ENCODE measurements at regions not wholly inside any gene's neighbourhood (a gene's known extent, or its start where the extent isn't known, plus 50 kb on each side); places are given as distances from the start of the nearest gene placed in this dataset.
"Not testable (repeated sequence)": the region's sequence is repeated elsewhere in the genome, so short reads cannot be mapped to it uniquely, and the experiment has no call there.

DNA sequence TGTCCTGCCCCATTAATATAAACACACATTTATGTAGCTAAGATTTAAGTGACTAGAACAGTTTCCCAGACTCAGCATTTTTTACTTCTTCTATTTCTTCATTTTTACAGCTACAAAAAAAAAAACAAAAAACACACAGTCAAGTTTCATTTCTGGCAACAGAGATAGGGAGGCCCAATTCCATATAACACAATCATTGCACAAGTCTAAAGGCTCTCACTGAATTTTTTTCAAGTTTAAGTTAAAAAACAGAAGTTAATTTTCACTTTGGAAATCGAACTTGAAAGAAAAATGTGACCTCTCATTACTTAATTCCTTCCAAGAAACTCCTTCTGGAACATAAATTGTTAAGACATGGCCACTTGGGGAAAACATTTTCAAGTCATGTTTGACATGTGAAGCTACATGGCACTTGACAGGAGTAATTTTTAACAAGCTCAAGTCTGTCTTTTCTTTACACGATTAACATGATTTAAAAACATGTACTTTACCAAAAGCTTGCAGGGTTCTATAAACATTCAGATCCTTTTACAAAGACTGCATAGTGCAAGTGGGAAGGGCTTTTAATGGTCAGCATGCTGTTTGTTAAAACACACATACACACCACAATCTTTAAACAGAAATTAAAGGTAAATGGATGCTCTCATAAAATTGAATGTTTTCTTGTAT lies 100.1 kb upstream of the CCDC28A start:
- Histone ChIP-seq H3K27me3 (replicated peaks; ENCODE audit: insufficient read depth, low read depth, low read length, poor library complexity) (no peaks in the 10 kb centered on the region), H3K9me3 (ENCODE audit: low read depth, low read length, poor library complexity, severe bottlenecking) (no peaks in the 10 kb centered on the region), H3K27ac (ENCODE audit: low read depth, low read length, poor library complexity, severe bottlenecking) (no peak overlapping the region), H3K4me1 (ENCODE audit: insufficient read depth, low read length, poor library complexity, severe bottlenecking) (peaks cover 10% of the 10 kb centered on the region), H3K36me3 (ENCODE audit: insufficient read depth, low read length, poor library complexity, severe bottlenecking) (no peaks in the 10 kb centered on the region), H3K4me3 (ENCODE audit: low read depth, low read length, poor library complexity, severe bottlenecking) (no peak overlapping the region)
- ChIA-PET CTCF (interaction anchor here (0.6 kb wide), 1 partner anchor 79 kb away, joined by 3 read pairs; no protein-coding TSS in a partner anchor), POLR2A (ENCODE audit: low non-redundant PET) (interaction anchor here (0.6 to 0.7 kb wide), 2 partner anchors 15 to 335 kb away, joined by 3 to 5 read pairs; no protein-coding TSS in a partner anchor)
- intact Hi-C loops (cut with micrococcal nuclease; ENCODE audit: unreplicated experiment), result no loop called here
- no TSS peak for BruUV-seq (replicated peaks)
- no peak for DNase-seq (ENCODE audit: low spot score)
- TF ChIP-seq CTCF (conservative IDR thresholded peaks at IDR 0.05; ENCODE audit: low read depth, low read length) (no peak), EZH2 (IDR thresholded peaks at IDR 0.05; ENCODE audit: borderline replicate concordance, low read depth, low read length, poor library complexity, severe bottlenecking) (no peak)

- DNase-seq (ENCODE audit: low spot score); H3K4me1 ChIP-seq (ENCODE audit: insufficient read depth, low read length, poor library complexity, severe bottlenecking); CTCF ChIA-PET; H3K36me3 ChIP-seq (ENCODE audit: insufficient read depth, low read length, poor library complexity, severe bottlenecking); intact Hi-C loops (cut with micrococcal nuclease; ENCODE audit: unreplicated experiment); H3K27me3 ChIP-seq (replicated peaks; ENCODE audit: insufficient read depth, low read depth, low read length, poor library complexity); H3K27ac ChIP-seq (ENCODE audit: low read depth, low read length, poor library complexity, severe bottlenecking); POLR2A ChIA-PET (ENCODE audit: low non-redundant PET); H3K9me3 ChIP-seq (ENCODE audit: low read depth, low read length, poor library complexity, severe bottlenecking); H3K4me3 ChIP-seq (ENCODE audit: low read depth, low read length, poor library complexity, severe bottlenecking); BruUV-seq (replicated peaks): not testable (repeated sequence)
Measured at GRCh38 chr6:138674444-138674843, 99.1 kb upstream of the CCDC28A start.

DNA sequence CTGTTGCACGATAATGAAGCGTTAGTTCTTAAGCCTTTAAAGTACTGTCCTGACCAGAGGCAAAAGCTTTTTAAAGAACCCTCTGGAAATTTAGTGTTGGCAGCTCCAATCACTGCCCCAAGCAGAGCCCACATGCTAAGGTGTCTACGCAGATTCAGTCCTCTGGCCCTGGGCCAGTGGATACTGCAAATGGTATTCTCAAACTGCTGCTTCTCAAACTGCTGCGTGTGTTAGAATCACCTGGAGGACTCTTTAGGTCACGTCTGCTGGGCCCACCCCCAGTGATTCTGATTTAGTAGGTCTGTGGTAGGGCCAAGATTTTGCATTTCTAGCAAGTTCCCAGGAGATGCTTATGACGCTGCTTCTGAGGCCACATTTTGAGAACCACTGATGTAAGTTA lies 96.0 kb upstream of the CCDC28A start:
- Histone ChIP-seq H3K4me1 (ENCODE audit: insufficient read depth, low read length, poor library complexity, severe bottlenecking) (peaks cover 19% of the 10 kb centered on the region), H3K36me3 (ENCODE audit: insufficient read depth, low read length, poor library complexity, severe bottlenecking) (no peaks in the 10 kb centered on the region), H3K9me3 (ENCODE audit: low read depth, low read length, poor library complexity, severe bottlenecking) (no peaks in the 10 kb centered on the region), H3K4me3 (ENCODE audit: low read depth, low read length, poor library complexity, severe bottlenecking) (no peak overlapping the region), H3K27ac (ENCODE audit: low read depth, low read length, poor library complexity, severe bottlenecking) (no peak overlapping the region), H3K27me3 (replicated peaks; ENCODE audit: insufficient read depth, low read depth, low read length, poor library complexity) (no peaks in the 10 kb centered on the region)
- TF ChIP-seq EZH2 (IDR thresholded peaks at IDR 0.05; ENCODE audit: borderline replicate concordance, low read depth, low read length, poor library complexity, severe bottlenecking) (no peak), CTCF (conservative IDR thresholded peaks at IDR 0.05; ENCODE audit: low read depth, low read length) (no peak)
- BruUV-seq (replicated peaks), result no TSS peak
- CTCF ChIA-PET, result no interaction called here
- no peak for DNase-seq (ENCODE audit: low spot score)
- POLR2A ChIA-PET (ENCODE audit: low non-redundant PET), result no interaction called here
- intact Hi-C loops (cut with micrococcal nuclease; ENCODE audit: unreplicated experiment), result no loop called here

GRCh38 chr6:138678168-138678567 lies 95.4 kb upstream of the CCDC28A start:
- no TSS peak for BruUV-seq (replicated peaks)
- H3K36me3 ChIP-seq (ENCODE audit: insufficient read depth, low read length, poor library complexity, severe bottlenecking), result no peaks in the 10 kb centered on the region
- TF ChIP-seq EZH2 (IDR thresholded peaks at IDR 0.05; ENCODE audit: borderline replicate concordance, low read depth, low read length, poor library complexity, severe bottlenecking) (no peak), CTCF (conservative IDR thresholded peaks at IDR 0.05; ENCODE audit: low read depth, low read length) (no peak)
- peaks cover 18% of the 10 kb centered on the region for H3K4me1 ChIP-seq (ENCODE audit: insufficient read depth, low read length, poor library complexity, severe bottlenecking)
- ChIA-PET POLR2A (ENCODE audit: low non-redundant PET) (no interaction called here), CTCF (no interaction called here)
- no peak for DNase-seq (ENCODE audit: low spot score)
- no peak overlapping the region for H3K4me3 ChIP-seq (ENCODE audit: low read depth, low read length, poor library complexity, severe bottlenecking)
- H3K9me3 ChIP-seq (ENCODE audit: low read depth, low read length, poor library complexity, severe bottlenecking), result no peaks in the 10 kb centered on the region
- H3K27ac ChIP-seq (ENCODE audit: low read depth, low read length, poor library complexity, severe bottlenecking), result no peak overlapping the region
- H3K27me3 ChIP-seq (replicated peaks; ENCODE audit: insufficient read depth, low read depth, low read length, poor library complexity), result no peaks in the 10 kb centered on the region
- intact Hi-C loops (cut with micrococcal nuclease; ENCODE audit: unreplicated experiment), result no loop called here

Measured in A673 (cell line).